ENCODE measurements at regions not wholly inside any gene's neighbourhood (a gene's known extent, or its start where the extent isn't known, plus 50 kb on each side); places are given as distances from the start of the nearest gene placed in this dataset.
"Not testable (repeated sequence)": the region's sequence is repeated elsewhere in the genome, so short reads cannot be mapped to it uniquely, and the experiment has no call there.

GRCh38 chr3:103829723-103830326, 1395.0 kb downstream of the ZPLD1 start:
- DNase-seq (ENCODE audit: low spot score) (no peak), ATAC-seq (no peak)

- ATAC-seq, result no peak
- no peak for DNase-seq (ENCODE audit: low spot score)
These were observed 1412.6 kb downstream of the ZPLD1 start for GRCh38 chr3:103847081-103848062.

- no peak for ATAC-seq
These were observed 1417.0 kb downstream of the ZPLD1 start for GRCh38 chr3:103851793-103852192.

GRCh38 chr3:103862415-103862814, 1427.6 kb downstream of the ZPLD1 start:
- no peak for ATAC-seq
- no peak for DNase-seq (ENCODE audit: low spot score)

More at GRCh38 chr3:103851793-103852192, 1417.0 kb downstream of the ZPLD1 start:
- no peak for DNase-seq (ENCODE audit: low spot score)

- DNase-seq (ENCODE audit: low spot score) (no peak), ATAC-seq (no peak)
These were observed 1428.6 kb downstream of the ZPLD1 start for GRCh38 chr3:103863381-103863780.

GRCh38 chr3:103866113-103866512, 1431.3 kb downstream of the ZPLD1 start:
- no peak for ATAC-seq

GRCh38 chr3:103873021-103873420, 1438.2 kb downstream of the ZPLD1 start:
- no peak for ATAC-seq
- DNase-seq (ENCODE audit: low spot score), result no peak

More at GRCh38 chr3:103866113-103866512, 1431.3 kb downstream of the ZPLD1 start:
- no peak for DNase-seq (ENCODE audit: low spot score)

GRCh38 chr3:103873897-103874545, 1439.2 kb downstream of the ZPLD1 start:
- no peak for ATAC-seq
- no peak for DNase-seq (ENCODE audit: low spot score)

- not testable (repeated sequence) for ATAC-seq; DNase-seq (ENCODE audit: low spot score)
These were observed 1447.0 kb downstream of the ZPLD1 start for GRCh38 chr3:103881809-103882208.

GRCh38 chr3:103889675-103890074, 1454.9 kb downstream of the ZPLD1 start:
- DNase-seq (ENCODE audit: low spot score) (no peak), ATAC-seq (no peak)

- no peak for DNase-seq (ENCODE audit: low spot score)
- no peak for ATAC-seq
These were observed 1459.5 kb downstream of the ZPLD1 start for GRCh38 chr3:103894162-103894822.

GRCh38 chr3:103899328-103899727, 1464.5 kb downstream of the ZPLD1 start:
- DNase-seq (ENCODE audit: low spot score) (no peak), ATAC-seq (no peak)

GRCh38 chr3:103904991-103905390, 1461.7 kb upstream of the ALCAM start:
- no peak for ATAC-seq
- no peak for DNase-seq (ENCODE audit: low spot score)

GRCh38 chr3:103906304-103906703, 1460.4 kb upstream of the ALCAM start:
- ATAC-seq (no peak), DNase-seq (ENCODE audit: low spot score) (no peak)

GRCh38 chr3:103906808-103907207, 1459.9 kb upstream of the ALCAM start:
- no peak for DNase-seq (ENCODE audit: low spot score)
- ATAC-seq, result no peak

- no peak for DNase-seq (ENCODE audit: low spot score)
- no peak for ATAC-seq
These were observed 1459.1 kb upstream of the ALCAM start for GRCh38 chr3:103907567-103907966.

GRCh38 chr3:103909395-103909794, 1457.3 kb upstream of the ALCAM start:
- DNase-seq (ENCODE audit: low spot score) (no peak), ATAC-seq (no peak)

- DNase-seq (ENCODE audit: low spot score) (no peak), ATAC-seq (no peak)
These were observed 1448.4 kb upstream of the ALCAM start for GRCh38 chr3:103918336-103918735.

- DNase-seq (ENCODE audit: low spot score) (no peak), ATAC-seq (no peak)
These were observed 1447.4 kb upstream of the ALCAM start for GRCh38 chr3:103919327-103919726.

GRCh38 chr3:103923907-103924306, 1442.8 kb upstream of the ALCAM start:
- ATAC-seq, result no peak

GRCh38 chr3:103924544-103924943, 1442.2 kb upstream of the ALCAM start:
- DNase-seq (ENCODE audit: low spot score) (no peak), ATAC-seq (no peak)

More at GRCh38 chr3:103923907-103924306, 1442.8 kb upstream of the ALCAM start:
- no peak for DNase-seq (ENCODE audit: low spot score)

Measured in left lobe of liver (tissue), 2 donors.